Bone marrow (tissue), 2 donors: ENCODE measurements at regions not wholly inside any gene's neighbourhood (a gene's known extent, or its start where the extent isn't known, plus 50 kb on each side); places are given as distances from the start of the nearest gene placed in this dataset.
"Not testable (repeated sequence)": the region's sequence is repeated elsewhere in the genome, so short reads cannot be mapped to it uniquely, and the experiment has no call there.

Experiments
- DNase-seq, 2 donors: peaks; one replicate each; lab custom pipeline; 2025; lab: John Stamatoyannopoulos, UW

DNA sequence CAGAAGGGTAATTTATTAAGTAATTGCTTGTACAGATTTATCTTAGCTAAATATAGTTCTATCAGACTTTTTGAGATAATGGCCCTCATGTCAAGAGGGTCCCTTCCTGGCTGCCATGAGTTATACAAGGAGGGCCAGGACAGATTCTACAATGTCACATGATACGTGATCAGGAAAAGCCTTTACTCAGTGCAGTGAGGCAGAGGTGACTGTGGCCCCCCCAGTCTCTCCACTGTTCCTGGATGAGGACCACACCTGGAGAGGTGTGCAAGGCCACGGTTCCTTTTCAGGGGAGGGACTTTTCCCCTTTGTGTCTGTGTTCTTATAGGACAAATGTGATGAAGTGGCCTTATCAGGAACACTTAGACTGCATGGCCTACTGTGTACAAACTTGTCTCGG is 54.3 kb upstream of the LRCH1 start:
- DNase-seq = no peak

DNA sequence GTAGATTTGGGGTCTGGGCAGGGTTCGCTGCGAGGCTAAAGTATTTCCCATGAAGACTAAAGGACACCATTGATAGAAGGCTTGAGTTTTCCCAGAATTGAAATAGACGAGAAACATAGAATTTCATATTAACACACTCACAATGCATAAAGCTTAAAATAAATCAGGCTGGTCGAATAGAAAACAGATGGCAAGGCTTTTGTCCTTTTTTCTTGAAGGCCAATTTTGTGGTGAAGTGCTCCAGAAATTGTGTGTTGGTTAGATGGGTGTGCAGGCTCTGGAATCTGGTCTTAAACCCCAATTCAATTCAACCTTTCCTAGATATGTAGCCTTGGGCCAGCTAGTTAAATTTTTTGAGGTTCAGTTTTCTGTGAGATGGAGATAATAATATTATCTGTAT is 56.9 kb upstream of the LRCH1 start:
- no peak for DNase-seq

DNA sequence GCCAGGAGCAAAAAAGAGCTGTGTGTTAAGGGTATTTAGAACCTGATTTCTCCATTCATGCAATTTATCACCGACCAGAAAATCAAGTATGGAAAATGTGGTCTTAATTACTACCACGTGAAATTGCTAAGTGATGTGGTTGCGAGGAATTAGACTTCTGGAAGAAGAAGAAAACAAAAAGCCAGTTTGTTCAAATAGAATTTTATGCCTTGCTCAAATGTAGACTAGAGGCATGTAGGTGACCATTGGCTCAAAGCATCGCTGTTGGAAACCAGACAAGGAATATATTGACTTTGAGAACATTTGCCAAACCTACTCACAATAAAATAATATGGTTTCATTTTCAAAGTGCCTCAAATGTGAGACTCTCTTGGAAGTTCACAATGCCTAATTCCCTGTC is 57.3 kb upstream of the LRCH1 start:
- no peak for DNase-seq

DNA sequence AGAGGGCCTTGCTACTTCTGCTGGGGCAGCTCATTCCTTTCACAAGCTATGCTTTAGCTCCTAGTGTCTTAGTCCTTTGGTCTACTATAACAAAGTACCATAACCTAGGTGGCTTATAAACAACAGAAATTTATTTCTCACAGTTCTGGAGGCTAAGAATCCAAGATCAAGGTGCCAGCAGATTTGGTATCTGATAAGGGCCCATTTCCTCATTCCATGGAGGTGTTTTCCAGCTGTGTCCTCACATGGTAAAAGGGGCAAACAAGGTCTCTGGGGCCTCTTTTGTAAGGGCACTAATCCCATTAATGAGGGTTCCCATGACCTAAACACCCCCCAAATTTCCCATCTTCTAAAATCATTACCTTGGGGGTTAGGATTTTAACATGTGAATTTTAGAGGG is 57.9 kb upstream of the LRCH1 start:
- DNase-seq = no peak

DNA sequence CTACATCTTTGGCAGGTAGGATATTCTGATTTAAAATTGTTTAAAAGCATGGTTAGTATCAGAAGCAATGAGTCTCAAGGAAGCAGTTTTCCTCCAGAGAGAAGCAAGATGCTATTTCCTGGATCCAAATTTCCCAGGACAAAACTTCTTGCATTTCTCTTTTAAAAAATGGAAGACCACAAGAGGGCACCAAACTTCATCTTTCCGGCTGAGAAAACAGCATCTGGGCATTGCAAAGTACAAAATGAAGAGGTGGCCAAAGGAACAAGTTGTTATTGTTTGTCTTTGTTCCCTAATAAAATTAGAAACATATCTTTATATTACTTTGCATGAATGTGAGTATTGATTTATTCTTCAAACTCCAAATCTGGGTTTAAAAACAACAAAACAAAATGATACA is 60.0 kb upstream of the LRCH1 start:
- peak in 1 of 2 donors; percentile 56 for DNase-seq

DNA sequence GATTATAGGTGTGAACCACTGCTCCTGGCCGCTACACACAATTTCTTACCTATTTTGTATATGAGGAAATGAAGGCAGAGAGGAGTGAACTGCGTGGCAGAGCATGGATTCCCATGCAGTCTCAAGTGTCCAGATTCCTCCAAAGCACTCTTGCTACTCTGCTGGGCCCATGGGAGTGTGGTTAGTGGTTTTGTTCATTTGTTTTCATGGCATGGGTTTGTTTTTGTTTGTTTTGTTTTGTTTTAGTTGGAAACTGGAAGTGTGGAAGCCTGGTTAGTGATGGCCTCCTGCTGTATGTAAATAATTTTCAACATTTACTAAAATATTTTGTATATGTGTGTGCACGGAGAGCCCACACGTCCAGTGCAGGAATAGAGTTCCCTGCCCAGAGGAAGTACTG is 61.3 kb upstream of the LRCH1 start:
- DNase-seq = no peak

DNA sequence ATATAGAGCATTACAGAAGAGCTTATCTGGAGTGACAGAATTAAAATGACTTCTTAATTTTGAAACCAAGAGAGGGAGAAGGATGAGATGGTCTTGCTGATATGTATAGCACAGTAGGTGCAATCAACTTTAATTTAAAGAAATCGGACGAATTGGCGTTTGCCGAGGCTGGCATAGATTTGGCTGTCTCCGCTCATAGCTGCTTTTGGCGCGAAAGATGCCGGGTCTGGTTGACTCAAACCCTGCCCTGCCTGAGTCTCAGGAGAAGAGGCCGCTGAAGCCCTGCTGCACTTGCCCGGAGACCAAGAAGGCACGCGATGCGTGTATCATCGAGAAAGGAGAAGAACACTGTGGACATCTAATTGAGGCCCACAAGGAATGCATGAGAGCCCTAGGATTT is 62.3 kb upstream of the LRCH1 start:
- not testable (repeated sequence) for DNase-seq

DNA sequence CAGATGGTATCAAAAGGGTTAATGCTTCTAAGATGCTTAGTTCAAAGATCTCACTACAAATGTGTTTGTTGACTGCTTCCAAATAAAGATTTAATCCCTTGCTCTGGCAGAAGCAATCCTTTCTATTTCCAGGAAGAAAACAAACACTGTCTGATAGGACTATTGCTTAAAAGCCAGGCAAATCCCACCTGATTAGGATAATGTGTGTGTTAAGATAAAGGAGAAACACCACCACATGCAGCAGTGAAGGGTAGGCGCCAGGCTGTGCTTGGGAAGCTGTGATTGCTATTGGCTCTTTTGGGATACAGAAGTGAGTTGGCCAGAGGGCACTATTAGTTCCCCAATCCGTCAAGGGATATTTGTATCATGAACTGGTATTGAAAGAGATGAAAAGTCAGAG is 62.8 kb upstream of the LRCH1 start:
- DNase-seq = peak in 1 of 2 donors; percentile 6

DNA sequence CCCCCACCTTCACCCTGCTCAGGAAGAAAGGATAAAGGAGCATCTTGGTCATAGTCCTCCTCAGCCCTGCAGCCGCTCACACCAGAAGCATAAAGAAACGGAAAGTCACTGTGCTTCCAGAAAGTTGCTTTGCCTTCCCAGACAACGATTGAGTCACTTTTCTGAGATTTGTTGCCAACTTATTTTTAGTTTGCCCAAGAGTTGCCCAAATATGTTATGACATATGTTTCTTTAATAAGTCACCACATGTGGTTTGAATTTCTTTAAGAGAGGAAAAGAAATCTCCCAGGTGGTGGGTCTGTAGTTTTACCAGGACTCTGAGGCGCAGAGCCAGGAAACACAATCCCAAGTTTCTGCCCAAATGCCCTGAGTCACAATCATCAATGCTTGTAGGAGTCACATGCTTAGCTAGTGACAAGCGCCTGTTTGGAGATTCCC is 63.4 kb upstream of the LRCH1 start:
- DNase-seq = no peak

DNA sequence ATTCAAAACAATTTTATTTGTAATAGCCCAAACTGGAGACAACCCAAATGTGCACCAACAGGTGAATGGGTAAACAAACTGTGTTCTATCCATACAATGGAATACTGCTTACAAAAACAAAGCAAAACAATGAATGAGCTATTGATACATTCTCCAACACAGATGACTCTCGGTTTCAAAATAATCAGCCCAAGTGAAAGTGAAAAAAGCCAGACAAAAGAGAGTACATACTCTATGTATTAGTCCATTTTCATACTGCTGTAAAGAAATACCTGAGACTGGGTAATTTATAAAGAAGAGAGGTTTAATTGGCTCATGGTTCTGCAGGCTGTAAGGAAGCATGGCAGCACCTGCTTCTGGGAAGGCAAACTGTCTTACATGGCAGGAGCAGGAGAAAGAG is 65.2 kb upstream of the LRCH1 start:
- DNase-seq = no peak

DNA sequence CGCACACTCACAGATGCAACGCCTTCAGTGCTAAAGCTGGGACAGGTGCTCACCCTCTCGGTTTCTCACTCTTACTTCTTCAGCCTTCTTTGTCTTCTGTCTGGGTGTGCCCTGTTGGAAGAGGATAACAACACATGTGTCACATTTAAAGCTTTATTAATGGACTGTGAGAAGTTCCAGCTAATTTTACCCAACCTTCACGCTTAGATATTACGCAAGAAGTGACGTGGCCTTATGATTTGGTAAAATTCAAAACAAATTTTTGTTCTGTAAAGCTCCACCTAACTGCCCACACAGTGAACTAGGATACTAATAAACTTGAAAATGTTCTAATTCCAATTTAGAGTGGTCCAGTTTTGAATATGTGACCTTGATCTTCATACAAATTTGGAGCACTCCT is 66.7 kb upstream of the LRCH1 start:
- DNase-seq = no peak

DNA sequence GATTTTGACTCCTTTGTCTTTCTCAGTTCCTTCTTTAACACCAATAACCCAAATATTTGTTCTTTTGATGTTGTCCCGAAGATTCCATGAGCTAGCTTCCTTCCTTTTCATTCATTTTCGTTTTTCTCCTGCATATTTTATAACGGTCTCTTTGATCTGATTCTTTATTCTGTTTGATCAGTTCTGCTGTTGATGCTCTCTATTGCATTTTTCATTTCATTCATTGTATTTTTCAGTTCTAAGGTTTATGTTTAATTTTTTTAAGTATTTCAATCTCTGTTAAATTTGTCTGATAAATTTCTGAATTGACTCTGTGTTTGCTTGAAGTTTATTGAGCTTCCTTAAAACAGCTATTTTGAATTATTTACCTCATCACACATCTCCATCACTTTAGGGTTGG is 68.4 kb upstream of the LRCH1 start:
- DNase-seq = no peak

DNA sequence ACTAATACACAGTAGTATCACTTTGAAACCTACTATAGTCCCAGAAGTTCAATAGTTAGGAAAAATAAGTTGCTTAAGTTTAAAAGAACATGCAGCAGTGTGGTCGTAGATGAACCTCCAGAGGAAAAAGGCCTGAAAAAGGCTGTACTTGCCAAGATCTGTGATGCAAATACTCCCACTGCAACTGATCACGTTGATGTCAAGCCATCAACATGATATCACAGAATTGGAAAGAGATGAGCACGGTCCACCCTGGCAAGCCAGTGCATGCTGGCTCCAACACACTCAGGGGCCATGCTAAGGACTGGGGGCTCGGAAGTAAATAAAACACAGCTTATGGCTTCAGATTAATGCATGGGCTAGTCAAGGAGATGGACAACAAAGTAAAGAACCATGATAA is 71.8 kb upstream of the LRCH1 start:
- no peak for DNase-seq

DNA sequence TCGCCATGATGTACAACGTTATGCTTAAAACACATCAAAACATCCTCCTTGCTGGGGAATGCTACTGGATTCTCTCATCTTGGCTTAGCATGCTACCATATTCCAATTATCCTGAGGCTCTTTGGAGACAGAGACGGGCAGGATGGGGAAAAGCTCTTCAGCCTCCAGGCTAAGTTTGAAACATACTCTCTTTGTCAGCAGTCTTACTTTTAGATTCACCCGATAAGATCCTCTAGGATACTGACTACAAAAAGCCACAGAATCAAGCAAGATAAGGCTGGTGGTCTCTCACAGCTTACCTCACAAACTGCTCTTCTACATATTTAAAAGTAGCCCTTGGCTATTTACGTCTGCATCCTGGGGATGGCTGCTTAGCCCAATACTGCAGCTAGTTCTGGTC is 72.8 kb upstream of the LRCH1 start:
- no peak for DNase-seq

DNA sequence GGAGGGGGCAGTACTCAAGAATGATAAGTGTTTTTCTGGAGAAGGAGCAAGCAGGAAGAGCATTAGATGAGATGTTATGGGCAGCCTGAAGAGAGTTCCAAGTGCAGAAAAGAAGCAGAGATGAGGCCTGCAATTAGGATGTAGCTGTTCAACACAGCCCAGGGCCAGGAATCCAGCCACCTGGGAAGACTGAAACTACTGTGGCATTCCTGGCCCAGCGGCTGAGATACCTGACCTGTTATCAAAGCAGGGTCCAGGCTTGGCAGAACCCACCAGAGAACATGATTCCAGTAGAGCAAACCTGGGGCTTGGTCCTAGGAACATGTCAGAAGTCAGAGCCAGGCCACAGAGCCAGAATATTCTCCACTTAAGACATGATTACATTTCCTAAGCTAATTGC is 73.3 kb upstream of the LRCH1 start:
- DNase-seq = no peak

DNA sequence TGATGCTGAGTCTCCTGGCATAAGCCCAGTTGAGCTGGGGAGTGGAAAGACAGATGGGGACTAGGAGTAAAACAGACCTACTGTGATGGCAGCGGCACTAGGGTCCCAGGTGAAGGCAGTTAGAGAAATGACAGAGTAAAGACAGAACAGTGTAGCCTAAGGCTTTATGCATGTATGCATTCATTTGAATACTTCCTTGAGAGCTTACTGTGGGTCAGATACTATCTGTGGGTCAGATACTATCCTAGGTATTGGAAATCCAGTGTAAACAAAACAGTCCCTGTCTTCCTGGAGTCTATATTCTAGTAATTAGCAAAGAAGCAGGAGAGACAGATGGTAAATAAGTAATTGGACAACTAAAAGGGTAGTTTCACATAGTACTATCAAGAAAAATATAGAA is 73.7 kb upstream of the LRCH1 start:
- DNase-seq = no peak

DNA sequence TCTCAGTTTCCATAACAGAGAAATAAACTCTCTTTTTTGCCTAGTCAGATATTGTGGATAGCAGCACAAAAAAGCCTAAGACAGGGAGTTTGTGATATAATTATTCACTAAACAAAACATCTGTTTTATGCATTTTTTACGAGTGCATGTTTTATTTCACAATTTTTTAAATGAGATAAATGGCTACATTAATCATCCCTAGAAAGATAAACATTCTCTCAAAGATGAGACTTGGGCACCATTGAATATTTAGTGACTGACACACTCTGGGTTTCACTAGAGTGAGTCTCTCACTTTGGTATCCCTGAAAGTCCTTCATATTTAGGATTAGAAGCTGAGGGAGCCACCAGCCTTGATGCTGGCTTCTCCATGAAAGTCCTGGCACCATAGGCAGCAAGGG is 74.3 kb upstream of the LRCH1 start:
- DNase-seq = no peak

DNA sequence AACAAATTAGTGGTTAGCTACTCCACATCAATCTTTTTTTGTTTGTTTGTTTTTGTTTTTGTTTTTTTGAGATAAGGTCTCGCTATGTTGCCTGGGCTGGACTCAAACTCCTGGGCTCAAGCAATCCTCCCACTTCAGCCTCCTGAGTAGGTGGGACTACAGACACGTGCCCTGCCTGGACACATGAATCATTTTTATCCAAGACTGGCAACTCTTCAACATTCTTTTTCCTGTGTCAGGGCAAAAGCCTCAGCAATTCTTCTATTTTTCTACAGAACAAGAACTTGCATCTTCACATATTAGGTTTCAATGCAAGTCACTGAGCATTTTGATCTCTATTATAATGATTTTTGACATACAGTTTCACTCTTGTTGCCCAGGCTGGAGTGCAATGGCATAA is 76.8 kb upstream of the LRCH1 start:
- DNase-seq = no peak

DNA sequence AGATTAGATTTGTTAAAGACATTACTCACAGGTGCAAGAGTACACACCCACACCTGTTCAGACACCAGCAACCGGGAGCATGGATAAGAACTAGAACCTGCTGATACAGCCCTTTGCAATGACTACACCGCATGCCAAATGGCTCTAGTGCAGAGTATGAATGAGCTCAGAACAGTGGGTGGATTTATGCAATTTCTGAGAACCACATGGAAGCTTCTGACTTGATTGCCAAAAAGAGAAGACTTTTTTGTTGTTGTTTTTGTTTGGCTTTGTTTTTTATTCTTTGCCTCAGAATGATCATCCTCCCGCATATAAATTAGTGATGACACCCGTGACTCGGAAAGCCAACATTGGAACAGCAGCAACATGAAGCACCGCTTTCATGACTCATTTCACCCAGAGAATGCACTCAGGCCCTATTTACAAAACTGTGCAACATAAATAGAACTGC is 77.4 kb upstream of the LRCH1 start:
- DNase-seq = no peak

DNA sequence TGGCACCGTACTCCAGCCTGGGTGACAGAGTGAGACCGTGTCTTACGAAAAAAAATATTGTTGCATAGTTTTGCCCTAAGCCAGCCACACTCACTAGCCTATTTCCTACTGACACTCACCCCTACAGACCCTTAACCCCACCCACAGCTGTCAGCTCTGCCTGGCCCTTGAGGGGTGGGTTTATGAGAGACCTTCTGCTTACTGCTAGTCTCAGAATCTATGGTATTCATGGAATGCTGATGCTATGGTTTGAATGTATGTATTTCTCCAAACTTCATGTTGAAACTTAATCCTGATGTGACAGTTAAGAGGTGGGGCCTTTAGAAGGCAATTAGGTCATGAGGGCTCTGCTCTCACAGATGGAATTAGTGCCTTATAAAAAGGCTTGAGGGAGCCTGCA is 79.2 kb upstream of the LRCH1 start:
- no peak for DNase-seq

DNA sequence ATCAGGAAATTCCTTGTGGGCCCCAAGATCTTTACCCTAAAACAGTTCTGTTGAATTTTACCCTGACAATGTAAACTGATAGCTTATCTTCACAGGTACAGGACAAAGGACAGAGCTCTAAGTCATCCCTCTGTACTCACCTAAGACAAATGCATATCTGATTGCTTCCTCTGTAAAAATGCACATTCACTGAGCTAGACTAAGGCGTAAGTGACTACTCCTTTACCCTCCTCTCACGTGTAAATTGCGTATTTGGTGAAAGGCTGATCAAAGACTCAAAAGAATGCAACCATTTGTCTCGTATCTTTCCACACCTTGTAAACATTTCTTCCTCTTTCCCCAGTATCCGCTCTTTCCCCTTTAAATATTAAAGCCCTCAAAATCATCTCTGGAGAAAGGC is 80.6 kb upstream of the LRCH1 start:
- DNase-seq = no peak

DNA sequence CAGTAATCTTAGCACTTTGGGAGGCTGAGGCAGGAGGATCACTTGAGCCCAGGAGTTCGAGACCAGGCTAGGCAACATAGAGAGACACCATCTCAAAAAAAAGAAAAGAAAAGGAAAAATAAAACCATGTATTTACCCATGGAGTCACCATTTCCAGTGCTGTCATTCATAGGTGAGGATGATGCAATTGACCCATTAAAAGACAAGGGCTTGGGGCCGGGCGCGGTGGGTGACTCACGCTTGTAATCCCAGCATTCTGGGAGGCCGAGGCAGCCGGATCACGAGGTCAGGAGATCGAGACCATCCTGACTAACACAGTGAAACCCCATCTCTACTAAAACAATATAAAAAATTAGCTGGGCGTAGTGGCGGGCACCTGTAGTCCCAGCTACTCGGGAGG is 82.6 kb upstream of the RUBCNL start:
- DNase-seq = not testable (repeated sequence)

DNA sequence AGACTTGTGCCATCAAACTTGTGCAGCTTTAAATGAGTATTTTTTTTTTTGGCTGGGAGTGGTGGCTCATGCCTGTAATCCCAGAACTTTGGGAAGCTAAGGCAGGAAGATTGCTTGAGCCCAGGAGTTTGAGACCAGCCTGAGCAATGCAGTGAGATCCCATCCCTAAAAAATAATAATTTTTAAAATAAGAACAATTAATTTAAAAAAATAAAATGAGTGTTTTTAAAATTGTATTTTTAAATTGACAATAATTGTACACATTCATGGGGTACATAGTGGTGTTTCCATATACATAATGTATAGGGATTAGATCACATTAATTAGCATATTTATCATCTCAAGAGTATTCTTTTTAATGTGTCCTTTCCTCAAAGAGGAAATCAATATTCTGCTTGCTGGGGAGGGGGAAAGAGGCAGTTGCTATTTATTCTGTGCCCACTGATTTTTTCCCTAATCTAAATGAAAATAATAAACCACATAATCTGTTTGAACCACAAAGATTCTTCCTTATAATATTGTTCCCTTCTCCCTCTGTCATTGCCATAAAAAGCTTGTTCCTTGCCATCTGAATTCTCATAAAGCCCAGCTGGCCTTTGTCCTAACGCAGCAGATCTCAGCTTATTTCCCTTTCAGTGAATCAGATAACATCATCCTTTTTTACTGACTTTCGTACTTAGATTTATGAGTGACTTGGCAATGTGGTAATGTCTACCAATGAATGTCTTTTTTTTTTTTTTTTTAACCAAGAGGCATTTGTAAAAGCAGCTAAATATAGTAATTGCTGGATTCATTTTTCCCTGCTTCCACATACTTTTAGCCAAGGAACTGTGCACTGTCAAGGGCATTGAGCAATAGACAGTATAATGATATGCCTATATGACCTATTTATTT is 81.8 kb upstream of the RUBCNL start:
- peak in 1 of 2 donors; percentile 67 for DNase-seq

DNA sequence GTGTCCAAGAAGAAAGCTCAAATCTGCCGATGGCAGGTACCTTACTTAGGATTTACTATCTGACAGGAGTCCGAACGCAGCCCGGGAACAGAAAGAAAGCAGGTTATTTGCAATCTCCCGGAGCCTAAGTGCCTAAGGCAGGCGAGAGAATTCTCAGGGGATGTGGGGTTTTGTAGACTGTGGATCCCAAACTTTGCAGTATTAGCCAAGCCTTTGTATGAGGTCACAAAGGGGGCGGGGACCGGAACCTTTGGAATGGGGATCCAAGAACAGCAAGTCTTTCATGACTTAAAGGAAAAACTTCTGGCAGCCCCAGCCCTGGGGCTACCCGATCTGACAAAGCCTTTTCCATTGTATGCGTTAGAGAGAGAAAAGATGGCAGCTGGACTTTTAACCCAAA is 80.6 kb upstream of the RUBCNL start:
- DNase-seq = not testable (repeated sequence)
